ENCODE measurements at regions not wholly inside any gene's neighbourhood (a gene's known extent, or its start where the extent isn't known, plus 50 kb on each side); places are given as distances from the start of the nearest gene placed in this dataset.
"Not testable (repeated sequence)": the region's sequence is repeated elsewhere in the genome, so short reads cannot be mapped to it uniquely, and the experiment has no call there.

DNA sequence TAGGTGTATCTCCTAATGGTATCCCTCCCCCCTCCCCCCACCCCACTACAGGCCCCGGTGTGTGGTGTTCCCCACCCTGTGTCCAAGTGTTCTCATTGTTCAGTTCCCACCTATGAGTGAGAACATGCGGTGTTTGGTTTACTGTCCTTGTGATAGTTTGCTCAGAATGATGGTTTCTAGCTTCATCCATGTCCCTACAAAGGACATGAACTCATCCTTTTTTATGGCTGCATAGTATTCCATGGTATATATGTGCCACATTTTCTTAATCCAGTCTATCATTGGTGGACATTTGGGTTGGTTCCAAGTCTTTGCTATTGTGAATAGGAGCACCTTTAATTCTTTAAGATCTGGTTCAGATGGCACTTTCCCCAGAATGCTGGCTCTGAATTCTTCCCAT is 58.5 kb upstream of the PTGFRN start:
- not testable (repeated sequence) for TF ChIP-seq TARDBP (IDR thresholded peaks at IDR 0.05); BHLHE40 (IDR thresholded peaks at IDR 0.05; ENCODE audit: borderline replicate concordance); SUZ12 (IDR thresholded peaks at IDR 0.05); ELF4 (IDR thresholded peaks at IDR 0.05); SP1 (IDR thresholded peaks at IDR 0.05); FOXA1 (IDR thresholded peaks at IDR 0.05); LEF1 (IDR thresholded peaks at IDR 0.05; ENCODE audit: borderline replicate concordance); ARNT (IDR thresholded peaks at IDR 0.05); NFRKB (IDR thresholded peaks at IDR 0.05)
- TF ChIP-seq, protein P1, sequence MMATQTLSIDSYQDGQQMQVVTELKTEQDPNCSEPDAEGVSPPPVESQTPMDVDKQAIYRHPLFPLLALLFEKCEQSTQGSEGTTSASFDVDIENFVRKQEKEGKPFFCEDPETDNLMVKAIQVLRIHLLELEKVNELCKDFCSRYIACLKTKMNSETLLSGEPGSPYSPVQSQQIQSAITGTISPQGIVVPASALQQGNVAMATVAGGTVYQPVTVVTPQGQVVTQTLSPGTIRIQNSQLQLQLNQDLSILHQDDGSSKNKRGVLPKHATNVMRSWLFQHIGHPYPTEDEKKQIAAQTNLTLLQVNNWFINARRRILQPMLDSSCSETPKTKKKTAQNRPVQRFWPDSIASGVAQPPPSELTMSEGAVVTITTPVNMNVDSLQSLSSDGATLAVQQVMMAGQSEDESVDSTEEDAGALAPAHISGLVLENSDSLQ (IDR thresholded peaks at IDR 0.05), result not testable (repeated sequence)

Data from HEK293T (cell line).